MV-4-11 (cell line): ENCODE measurements at regions not wholly inside any gene's neighbourhood (a gene's known extent, or its start where the extent isn't known, plus 50 kb on each side); places are given as distances from the start of the nearest gene placed in this dataset.
"Not testable (repeated sequence)": the region's sequence is repeated elsewhere in the genome, so short reads cannot be mapped to it uniquely, and the experiment has no call there.

ENCODE experiments used
- DNase-seq: peaks from one replicate; lab custom pipeline; 2025; lab: John Stamatoyannopoulos, UW

DNA sequence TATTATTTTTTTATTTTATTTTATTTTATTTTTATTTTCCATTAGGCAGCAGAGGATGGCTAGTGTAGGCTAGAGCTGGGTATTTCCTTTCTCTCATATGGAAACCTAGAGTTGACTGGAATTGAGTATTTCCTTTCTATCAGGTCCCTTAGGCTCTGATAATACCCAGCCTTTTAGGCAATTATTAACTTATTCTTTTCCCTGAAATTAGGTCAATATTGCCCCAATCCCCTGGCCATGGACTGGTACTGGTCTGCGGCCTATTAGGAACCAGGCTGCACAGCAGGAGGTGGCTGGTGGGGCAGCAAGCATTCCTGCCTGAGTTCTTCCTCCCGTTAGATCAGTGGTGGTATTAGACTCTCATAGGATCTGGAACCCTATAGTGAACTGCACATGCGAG lies 632.2 kb downstream of the TENT5A start:
- no peak for DNase-seq

DNA sequence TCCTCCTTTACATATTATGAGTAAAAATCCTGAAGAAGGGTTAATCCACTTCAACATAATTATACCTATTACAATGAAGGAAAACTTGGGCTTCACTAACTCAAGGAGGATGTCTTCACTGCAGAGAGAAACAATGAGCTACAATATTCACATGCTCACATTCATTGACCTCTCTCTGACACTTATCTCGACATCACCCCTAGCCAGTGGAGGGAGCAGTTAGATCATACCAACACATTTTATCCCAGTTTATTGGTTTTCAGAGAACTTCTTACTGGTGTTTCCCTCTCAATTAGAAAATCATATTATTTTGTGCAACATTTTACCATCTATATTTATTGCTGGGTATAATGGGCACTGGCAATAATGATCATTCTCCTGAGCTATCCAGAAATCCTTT lies 646.5 kb downstream of the TENT5A start:
- no peak for DNase-seq

DNA sequence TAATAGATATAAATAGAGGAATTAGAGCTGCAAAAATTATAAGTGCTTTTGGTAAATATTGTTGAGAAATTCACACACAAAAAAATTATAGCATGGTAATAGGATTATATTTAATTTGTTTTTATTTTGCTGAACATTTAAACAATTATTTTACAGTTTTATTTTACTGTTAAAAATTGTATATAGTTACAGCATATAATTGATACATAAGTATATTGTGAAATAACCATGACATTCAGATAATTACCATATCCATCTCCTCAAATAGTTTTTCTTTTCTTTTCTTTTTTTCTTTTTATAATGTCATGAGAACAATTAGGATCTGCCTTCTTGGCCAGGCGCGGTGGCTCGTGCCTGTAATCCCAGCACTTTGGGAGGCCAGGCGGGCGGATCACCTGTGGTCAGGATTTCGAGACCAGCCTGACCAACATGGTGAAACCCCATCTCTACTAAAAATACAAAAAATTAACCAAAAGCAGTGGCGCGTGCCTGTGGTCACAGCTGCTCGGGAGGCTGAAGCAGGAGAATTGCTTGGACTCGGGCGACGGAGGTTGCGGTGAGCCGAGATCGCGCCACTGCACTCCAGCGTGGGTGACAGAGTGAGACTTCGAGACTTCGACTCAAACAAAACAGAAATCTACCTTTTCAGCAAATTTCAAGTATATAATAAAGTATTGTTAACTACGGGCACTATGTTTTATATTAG lies 654.2 kb downstream of the TENT5A start:
- no peak for DNase-seq

DNA sequence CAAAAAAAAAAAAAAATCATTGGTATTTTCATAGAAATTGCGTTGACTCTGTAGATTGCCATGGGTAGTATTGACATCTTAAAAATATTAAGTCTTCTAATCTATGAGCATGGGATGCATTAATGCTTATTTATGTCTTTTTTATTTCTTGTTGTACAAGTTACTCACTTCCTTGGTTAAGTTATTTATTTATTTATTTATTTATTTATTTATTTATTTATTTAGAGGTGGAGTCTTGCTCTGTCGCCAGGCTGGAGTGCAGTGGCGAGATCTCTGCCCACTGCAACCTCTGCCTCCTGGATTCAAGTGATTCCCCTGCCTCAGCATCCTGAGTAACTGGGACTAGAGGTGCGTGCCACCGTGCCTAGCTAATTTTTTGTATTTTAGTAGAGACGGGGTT lies 656.0 kb downstream of the TENT5A start:
- DNase-seq = not testable (repeated sequence)

DNA sequence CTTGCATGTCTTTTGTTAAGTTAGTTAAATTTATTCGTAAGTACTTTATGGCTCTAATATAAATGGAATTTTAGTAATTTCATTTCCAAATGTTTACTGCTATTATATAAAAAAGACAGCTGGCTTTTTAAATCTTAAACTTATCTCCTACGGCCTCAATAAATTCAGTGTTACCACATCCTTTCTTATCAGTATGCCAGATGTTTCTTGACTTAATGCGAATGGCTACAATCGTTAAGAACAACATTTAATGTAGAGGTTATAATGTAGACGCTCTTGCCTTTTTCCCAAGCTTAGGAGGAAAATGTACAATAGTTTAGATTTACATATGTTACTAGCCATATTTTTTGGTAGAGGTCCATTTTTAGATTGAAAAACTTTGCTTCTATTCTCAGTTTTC lies 659.4 kb downstream of the TENT5A start:
- DNase-seq = no peak

DNA sequence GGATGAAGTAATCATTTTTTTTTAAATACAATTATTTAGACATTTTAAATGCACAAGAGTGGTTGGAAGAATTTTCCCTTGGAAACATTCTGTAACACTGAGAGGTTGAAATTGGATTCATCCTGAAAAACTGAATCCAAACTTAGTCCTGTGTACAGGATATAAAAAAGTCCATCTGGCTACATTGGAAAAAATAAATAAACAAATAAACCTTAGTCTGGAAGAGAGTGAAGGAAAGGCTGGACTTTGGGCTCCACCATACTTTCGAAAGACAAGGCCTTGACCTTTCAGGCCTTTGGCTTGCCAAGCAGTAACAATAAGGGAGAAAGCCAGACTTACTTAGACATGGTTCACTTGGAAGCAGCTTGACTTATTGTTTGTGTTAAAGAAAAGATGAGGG lies 664.3 kb downstream of the TENT5A start:
- DNase-seq = no peak

DNA sequence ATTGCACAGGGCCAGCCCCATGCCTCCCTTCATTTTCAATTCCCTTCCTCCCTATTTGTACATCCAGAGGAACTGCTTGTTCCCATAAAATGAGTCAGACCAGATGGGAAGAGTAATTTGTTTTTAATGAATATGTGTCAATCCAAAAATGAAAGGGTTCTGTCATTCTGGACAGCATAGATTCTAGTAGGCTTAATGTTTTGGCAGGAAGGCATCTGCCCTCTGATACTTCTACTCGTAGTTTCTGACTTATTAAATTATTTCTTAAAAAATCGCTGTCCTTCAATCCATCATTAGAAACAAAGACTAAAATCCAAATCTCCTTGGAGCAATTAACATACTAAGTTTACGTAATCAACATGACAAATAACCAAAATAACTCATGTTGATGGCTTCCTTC lies 665.5 kb downstream of the TENT5A start:
- no peak for DNase-seq

DNA sequence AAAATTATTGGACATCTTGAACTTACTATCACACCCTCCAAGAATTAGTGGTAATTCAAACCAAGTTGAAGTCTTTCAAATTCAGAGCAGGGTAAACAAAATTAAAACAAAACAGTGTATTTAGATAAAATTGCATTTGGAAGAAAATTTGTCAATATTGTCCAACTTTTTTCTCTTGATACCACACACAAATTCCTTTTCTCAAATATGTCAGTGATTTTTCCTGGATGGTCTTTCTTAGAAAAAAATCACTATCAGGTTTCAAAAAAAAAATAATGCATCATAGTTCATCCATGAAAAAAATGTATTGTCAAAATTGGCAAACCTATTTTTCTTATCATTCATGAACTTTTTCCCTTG lies 667.1 kb downstream of the TENT5A start:
- no peak for DNase-seq

DNA sequence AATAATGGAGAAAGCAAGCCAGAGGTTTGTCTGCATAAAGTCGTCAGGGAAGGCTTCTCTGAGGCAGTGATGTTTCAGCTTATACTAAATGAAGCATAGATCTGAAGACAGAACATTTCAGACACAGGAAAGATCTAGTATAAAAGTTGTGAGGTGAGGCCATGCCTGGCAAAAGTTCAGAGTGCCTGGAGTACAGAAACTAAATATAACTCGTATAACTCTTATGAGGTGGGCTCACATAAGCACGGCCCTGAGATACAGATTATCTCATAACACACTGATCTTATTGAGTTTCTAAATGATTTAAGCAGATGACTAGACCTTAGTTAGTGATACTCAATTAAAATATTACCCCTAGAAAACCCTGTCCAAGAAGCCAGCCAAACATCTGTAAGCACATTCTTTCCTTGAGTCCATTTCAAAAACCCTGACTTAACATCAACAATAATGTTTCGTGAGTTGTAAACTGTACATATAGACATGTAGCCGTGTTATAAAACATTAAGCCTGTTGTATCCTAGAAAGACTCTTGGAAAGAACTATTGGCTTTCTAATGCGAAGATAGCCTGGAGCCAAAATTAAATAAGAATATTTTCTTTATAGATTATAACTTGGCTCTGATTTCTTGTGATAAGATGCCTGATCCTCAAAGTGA lies 667.6 kb downstream of the TENT5A start:
- no peak for DNase-seq

DNA sequence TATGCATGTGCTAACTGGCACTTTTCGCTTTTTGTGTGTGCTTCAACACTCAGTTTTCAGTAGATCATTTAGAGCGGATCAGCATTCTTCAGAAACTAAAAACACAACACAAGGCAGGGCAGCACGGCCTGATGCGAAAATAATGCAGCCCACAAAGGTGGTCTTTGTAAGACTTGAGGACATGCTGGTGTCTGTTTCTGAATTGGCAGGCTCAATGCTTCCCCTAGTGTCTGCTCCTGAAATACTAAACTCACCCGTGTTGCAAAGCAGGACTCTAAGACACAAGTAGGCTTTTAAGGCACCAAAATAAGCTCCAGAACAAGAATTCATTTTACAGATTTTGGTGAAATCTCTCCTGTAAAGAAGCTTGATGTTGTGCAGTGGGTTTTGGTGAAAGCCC lies 676.5 kb downstream of the TENT5A start:
- DNase-seq = no peak

DNA sequence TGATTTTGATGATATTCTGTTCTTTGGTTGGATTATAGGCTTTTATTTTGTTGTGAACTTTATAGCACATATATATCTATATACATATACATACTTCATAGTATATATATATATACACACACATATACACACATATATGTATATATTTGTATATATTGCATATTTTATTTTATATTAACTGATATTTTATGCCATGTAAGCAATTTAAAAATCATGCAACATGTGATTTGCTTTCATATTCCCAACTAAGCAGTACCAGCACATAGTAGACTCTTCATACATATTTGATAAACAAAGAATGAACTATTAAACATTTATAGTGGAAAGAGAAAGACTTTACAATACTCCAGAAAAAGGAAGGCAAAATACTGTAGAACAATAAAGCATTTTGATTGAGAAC lies 679.2 kb downstream of the TENT5A start:
- no peak for DNase-seq

DNA sequence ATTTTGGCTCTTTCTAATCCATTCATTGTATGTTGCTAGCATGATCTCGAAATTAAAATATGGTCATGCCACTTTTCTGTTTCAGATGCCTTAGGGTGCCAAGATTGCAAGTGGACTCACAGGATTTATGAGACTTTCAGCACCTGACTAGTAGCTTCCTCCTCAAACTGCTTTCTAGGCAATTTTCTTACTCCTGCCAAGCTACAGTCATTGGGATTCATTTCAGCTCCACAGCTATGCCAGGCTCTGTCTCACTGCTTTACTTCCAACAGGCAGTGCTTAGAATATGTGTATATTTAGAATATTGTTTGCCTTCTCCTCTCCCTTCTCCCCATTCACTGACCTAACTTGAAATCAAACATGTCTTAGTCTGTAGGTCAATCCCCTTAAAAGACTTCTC lies 681.4 kb downstream of the TENT5A start:
- no peak for DNase-seq

DNA sequence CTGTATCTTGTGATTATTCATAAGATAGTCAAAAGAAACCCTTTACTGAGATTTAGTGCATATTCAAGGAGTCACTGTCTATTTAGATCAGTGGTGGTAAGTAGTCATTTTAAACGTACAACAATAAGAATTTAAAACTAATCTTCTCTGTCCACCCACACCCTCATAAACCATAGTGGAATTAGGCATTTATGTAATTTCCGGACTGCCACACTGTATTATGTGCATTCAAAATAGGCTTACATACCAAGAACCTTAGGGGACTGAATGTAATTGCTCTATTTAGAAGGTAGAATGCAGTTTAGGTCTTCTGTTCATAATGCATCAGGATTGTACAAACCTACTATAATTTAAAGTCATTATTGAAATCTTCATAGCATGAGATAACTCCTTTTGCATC lies 685.4 kb downstream of the TENT5A start:
- DNase-seq = no peak

DNA sequence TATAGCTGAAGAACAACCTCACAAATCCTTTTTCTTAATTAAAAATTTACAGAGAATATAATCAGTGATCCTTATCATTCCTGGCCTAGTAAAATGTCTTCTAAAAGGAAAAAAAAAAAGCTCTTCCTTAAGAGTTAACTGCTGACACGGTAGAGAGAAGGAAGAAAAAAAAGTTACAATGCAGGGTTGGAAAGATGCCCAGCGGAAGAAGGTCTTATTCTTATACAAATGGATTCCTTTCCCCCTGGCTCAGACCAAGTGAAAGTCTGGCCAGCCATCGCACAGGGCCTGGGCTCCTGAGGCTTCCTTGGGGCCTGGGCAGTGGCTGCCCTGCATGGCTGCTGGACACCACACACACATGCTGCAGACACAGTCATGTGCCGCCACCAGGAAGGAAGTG lies 688.6 kb downstream of the TENT5A start:
- no peak for DNase-seq

DNA sequence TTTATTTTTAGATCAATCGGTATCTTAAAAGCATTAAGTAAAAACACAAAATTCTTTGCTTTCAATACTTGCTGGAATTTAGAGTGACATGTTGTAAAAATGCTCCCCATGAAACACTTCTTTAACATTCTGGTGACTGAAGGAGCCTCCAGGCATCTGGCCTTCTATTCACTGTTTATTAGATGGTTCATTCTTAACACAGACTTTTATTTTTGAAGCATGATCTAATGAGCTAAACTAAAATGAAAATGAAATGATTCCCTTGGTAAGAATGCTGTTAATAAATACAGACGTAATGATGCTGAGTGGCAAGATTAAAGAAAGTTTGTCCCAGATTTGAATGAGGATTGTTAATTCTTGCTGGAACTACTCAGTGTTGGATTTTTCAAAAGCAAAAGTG lies 698.4 kb downstream of the TENT5A start:
- no peak for DNase-seq

DNA sequence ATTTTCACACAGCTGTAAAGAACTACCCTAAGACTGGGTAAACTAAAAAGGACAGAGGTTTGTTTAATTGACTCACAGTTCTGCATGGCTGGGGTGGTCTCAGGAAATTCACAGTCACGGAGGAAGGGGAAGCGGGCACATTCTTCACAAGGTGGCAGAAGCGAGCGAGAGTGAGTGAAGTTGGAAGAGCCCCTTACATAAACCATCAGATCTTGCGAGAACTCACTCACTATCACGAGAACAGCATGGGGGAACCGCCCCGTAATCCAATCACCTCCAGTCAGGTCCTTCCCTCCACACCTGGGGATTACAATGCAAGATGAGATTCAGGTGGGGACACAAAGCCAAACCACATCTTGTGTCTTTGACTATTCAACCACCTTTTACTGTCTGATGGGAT lies 700.5 kb downstream of the TENT5A start:
- DNase-seq = no peak

DNA sequence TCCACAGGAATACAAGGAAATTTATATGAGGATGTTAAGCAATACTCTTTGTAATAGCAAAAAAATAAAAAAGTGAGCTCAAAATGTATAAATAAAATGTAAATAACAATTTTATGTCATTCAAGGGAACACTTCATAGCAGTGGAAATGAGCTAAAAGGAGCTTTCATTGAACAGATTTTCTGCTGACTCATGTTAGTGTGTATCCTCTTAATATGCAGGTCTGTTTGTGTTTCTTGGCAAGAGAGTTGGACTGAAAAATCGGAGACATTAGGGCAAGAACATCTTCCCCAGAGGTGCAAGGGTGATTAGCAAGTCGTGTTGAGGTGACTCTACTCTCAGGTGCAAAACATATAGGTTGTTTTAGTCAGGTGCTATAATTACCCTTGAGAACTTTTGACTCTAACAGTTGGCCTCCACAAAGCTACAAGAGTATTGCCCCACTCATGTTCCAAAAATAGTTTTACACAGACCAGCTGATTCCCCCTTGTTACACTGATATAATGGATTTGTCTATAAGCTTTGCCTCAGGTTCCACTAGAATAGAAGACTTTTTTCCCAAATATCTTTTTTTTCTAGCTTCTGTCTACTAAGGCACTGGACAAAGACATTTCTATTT lies 702.9 kb downstream of the TENT5A start:
- no peak for DNase-seq

DNA sequence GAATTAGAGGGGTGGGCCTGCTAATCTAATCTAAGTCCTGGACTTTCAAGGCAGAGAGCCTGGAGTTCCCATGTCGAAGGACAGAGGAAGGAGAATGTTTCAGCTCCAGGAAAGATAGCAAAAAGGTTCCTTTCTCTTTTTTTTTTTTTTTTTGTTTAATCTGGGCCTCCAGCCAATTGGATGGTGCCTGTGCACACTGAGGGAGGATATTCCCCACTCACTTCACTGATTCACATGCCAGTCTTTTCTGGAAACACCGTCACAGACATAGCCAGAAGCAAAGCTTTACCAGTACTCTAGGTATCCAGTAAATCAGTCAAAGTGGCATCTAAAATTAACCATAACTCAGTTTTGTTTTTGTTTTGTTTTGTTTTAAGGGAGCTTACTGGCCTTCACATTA lies 721.1 kb downstream of the TENT5A start:
- no peak for DNase-seq

DNA sequence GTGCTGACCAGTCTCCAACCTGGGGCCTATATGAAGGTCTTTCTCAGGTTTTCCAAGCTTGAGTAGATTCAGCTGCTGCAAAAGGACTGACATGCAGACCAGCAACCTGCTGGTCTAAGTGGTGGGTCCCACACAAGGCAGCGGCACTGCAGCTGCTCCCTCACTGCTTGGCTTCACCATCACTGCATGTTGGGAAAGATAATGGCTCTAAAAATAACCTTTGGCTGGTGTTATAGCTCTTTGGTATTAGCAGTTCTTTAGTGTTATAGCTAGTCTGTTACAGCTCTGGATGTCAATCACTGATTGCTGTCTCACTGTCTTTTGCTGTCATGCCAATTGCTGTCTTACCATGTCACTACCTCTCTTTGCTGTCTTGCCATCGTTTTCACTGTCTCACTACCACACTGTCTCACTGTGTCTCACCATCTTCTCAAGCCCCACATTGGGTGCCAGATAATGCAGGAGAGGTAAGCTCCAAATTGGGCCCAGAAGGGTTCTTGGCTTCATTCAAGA lies 726.4 kb downstream of the TENT5A start:
- no peak for DNase-seq

DNA sequence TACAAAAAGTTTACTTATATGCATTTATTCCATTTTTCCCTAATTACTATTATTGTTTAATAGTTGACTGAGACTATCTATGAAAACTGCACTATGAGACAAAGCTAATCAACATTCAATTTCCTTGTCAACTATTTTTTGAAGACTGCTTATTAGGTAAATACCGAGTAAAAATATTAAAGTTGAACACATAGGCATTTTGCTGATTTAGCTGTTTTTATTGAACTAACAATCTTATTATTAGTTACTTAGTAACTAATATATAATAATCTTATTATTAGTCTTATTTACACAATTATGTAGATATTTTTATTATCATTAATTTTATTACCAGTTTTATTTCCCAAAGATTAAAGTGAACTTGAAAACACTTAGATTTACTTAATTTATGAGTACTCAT lies 728.8 kb downstream of the TENT5A start:
- DNase-seq = no peak

DNA sequence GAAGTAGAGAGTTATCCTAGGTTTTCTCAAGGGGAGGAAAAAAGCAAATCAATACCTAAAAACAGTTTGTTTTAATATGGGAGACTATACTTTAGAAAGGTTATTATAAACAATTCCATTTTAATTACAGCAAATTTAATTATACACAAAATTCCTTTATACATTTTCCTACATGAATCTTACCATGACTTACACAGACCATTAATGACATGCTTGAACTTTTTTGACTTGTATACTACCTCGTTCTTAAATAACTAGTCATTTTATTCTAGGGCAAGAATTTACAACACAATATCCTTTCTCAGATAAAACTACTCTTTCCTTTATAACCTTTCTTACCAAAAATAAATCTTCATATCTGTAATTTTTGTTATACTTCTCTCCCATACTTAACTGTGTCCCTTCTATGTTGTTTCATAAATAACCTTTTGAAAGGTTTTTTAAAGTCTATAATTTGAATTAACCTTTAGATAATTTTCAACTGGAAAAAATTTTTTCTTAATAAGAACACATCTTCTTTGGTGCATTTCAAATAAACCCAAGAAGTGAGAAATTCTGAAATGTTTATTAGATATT lies 729.4 kb downstream of the TENT5A start:
- peak; percentile 6 for DNase-seq

DNA sequence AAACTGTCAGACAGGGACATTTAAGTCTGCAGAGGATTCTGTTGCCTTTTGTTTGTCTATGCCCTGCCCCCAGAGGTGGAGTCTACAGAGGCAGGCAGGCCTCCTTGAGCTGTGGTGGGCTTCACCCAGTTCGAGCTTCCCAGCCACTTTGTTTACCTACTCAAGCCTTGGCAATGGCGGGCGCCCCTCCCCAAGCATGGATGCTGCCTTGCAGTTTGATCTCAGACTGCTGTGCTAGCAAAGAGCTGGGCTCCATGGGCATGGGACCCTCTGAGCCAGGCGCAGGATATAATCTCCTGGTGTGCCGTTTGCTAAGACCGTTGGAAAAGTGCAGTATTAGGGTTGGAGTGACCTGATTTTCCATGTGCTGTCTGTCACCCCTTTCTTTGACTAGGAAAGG lies 734.9 kb downstream of the TENT5A start:
- not testable (repeated sequence) for DNase-seq

DNA sequence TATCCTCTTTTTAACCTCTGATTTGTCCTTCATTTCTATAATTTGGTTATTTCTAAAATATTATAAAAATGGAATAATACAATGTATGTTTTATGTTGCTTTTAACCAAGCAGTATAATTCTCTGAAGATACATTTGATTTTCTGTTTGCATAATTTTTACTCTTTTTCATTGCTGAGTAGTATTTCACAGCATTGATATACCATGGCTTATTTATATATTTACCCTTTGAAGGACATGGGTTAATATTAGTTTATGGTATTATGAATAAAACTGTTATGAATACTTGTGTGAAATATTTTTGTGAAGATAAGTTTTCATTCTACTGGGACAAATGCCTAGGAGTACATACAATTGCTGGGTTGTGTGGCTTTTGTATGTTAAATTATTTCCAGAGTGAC lies 748.6 kb downstream of the TENT5A start:
- DNase-seq = no peak
